ENCODE measurements at regions not wholly inside any gene's neighbourhood (a gene's known extent, or its start where the extent isn't known, plus 50 kb on each side); places are given as distances from the start of the nearest gene placed in this dataset.

GRCh38 chr15:95948411-95948810 is 382.1 kb upstream of the NR2F2 start:
- H3K4me1 ChIP-seq (ENCODE audit: low read length), result no peaks in the 10 kb centered on the region
- H3K4me2 ChIP-seq (ENCODE audit: low read length), result no peak overlapping the region
- no peak overlapping the region for H3K9ac ChIP-seq (ENCODE audit: low read length)
- no peaks in the 10 kb centered on the region for H3K79me2 ChIP-seq (ENCODE audit: low read length)
- H3K27ac ChIP-seq (ENCODE audit: low read length), result no peak overlapping the region
- H4K20me1 ChIP-seq (ENCODE audit: insufficient read depth, low read length), result no peaks in the 10 kb centered on the region
- H3K9me3 ChIP-seq (ENCODE audit: insufficient read depth, low read length), result no peaks in the 10 kb centered on the region
- no peak overlapping the region for H2AFZ ChIP-seq (ENCODE audit: low read depth, low read length)
- H3K36me3 ChIP-seq (replicated peaks; ENCODE audit: low read depth, low read length), result no peaks in the 10 kb centered on the region
- no peak overlapping the region for H3K4me3 ChIP-seq (ENCODE audit: low read length)
- no peaks in the 10 kb centered on the region for H3K27me3 ChIP-seq (ENCODE audit: low read depth, low read length)
- TF ChIP-seq EZH2phosphoT487 (IDR thresholded peaks at IDR 0.05; ENCODE audit: low read depth) (no peak), CTCF (IDR thresholded peaks at IDR 0.05; ENCODE audit: low read depth, low read length) (no peak)

DNA sequence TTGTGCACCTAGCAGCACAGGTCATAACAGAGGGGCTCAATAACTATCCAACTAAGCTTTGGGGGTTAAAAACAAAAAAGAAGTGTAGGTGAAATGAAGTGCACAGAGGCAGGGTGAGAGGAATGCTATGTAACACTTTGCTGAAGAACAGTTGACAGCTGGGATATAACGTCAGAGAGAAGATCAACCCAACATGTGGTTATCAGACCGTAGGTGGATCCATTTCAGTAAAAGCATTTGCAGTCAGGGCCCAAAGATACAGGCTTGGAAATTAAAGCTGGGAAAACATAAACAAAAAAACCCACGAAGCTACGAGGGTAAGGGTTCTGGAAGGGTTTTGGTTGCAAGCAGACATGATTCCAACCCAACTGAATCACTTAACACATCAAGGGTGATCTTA is 377.5 kb upstream of the NR2F2 start:
- no peaks in the 10 kb centered on the region for H3K4me1 ChIP-seq (ENCODE audit: low read length)
- no peaks in the 10 kb centered on the region for H3K9me3 ChIP-seq (ENCODE audit: insufficient read depth, low read length)
- TF ChIP-seq EZH2phosphoT487 (IDR thresholded peaks at IDR 0.05; ENCODE audit: low read depth) (no peak), CTCF (IDR thresholded peaks at IDR 0.05; ENCODE audit: low read depth, low read length) (no peak)
- no peak overlapping the region for H2AFZ ChIP-seq (ENCODE audit: low read depth, low read length)
- H3K79me2 ChIP-seq (ENCODE audit: low read length), result no peaks in the 10 kb centered on the region
- no peak overlapping the region for H3K4me2 ChIP-seq (ENCODE audit: low read length)
- no peak overlapping the region for H3K27ac ChIP-seq (ENCODE audit: low read length)
- no peaks in the 10 kb centered on the region for H3K27me3 ChIP-seq (ENCODE audit: low read depth, low read length)
- no peak overlapping the region for H3K9ac ChIP-seq (ENCODE audit: low read length)
- H3K36me3 ChIP-seq (replicated peaks; ENCODE audit: low read depth, low read length), result no peaks in the 10 kb centered on the region
- no peak overlapping the region for H3K4me3 ChIP-seq (ENCODE audit: low read length)
- H4K20me1 ChIP-seq (ENCODE audit: insufficient read depth, low read length), result no peaks in the 10 kb centered on the region

- no peak overlapping the region for H3K27ac ChIP-seq (ENCODE audit: low read length)
- H2AFZ ChIP-seq (ENCODE audit: low read depth, low read length), result no peak overlapping the region
- H3K27me3 ChIP-seq (ENCODE audit: low read depth, low read length), result no peaks in the 10 kb centered on the region
- H3K36me3 ChIP-seq (replicated peaks; ENCODE audit: low read depth, low read length), result no peaks in the 10 kb centered on the region
- TF ChIP-seq CTCF (IDR thresholded peaks at IDR 0.05; ENCODE audit: low read depth, low read length) (no peak), EZH2phosphoT487 (IDR thresholded peaks at IDR 0.05; ENCODE audit: low read depth) (no peak)
- no peak overlapping the region for H3K4me2 ChIP-seq (ENCODE audit: low read length)
- no peaks in the 10 kb centered on the region for H3K4me1 ChIP-seq (ENCODE audit: low read length)
- H3K9me3 ChIP-seq (ENCODE audit: insufficient read depth, low read length), result no peaks in the 10 kb centered on the region
- no peaks in the 10 kb centered on the region for H3K79me2 ChIP-seq (ENCODE audit: low read length)
- no peak overlapping the region for H3K4me3 ChIP-seq (ENCODE audit: low read length)
- no peaks in the 10 kb centered on the region for H4K20me1 ChIP-seq (ENCODE audit: insufficient read depth, low read length)
- H3K9ac ChIP-seq (ENCODE audit: low read length), result no peak overlapping the region
Observed at GRCh38 chr15:95957861-95958260, 372.6 kb upstream of the NR2F2 start.

GRCh38 chr15:95958382-95958781 is 372.1 kb upstream of the NR2F2 start:
- H3K9ac ChIP-seq (ENCODE audit: low read length), result no peak overlapping the region
- H3K27me3 ChIP-seq (ENCODE audit: low read depth, low read length), result no peaks in the 10 kb centered on the region
- no peak overlapping the region for H2AFZ ChIP-seq (ENCODE audit: low read depth, low read length)
- H3K4me3 ChIP-seq (ENCODE audit: low read length), result no peak overlapping the region
- no peaks in the 10 kb centered on the region for H4K20me1 ChIP-seq (ENCODE audit: insufficient read depth, low read length)
- no peaks in the 10 kb centered on the region for H3K9me3 ChIP-seq (ENCODE audit: insufficient read depth, low read length)
- H3K27ac ChIP-seq (ENCODE audit: low read length), result no peak overlapping the region
- H3K4me1 ChIP-seq (ENCODE audit: low read length), result no peaks in the 10 kb centered on the region
- TF ChIP-seq CTCF (IDR thresholded peaks at IDR 0.05; ENCODE audit: low read depth, low read length) (no peak), EZH2phosphoT487 (IDR thresholded peaks at IDR 0.05; ENCODE audit: low read depth) (no peak)
- no peak overlapping the region for H3K4me2 ChIP-seq (ENCODE audit: low read length)
- no peaks in the 10 kb centered on the region for H3K79me2 ChIP-seq (ENCODE audit: low read length)
- H3K36me3 ChIP-seq (replicated peaks; ENCODE audit: low read depth, low read length), result no peaks in the 10 kb centered on the region

Measured in OCI-LY3 (cell line).